ENCODE measurements at regions not wholly inside any gene's neighbourhood (a gene's known extent, or its start where the extent isn't known, plus 50 kb on each side); places are given as distances from the start of the nearest gene placed in this dataset.

DNA sequence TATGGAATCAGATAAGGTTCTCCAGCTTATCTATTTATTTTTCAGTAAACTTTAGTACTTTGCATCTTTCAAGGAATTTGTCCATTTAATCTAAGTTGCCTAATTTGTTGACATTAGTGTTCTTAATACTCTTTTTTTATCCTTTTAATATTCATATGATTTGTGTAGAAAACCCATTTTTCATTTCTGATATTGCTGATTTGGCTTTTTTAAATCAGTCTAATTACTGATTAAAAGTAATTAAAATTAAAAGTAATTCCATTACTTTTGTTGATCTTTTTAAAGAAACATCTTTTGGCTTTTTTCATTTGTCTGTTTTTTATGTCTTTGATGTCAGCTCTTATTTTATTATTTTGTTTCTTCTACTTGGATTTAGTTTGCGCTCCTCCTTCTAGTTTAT lies 101.2 kb downstream of the CGGBP1 start:
- TF ChIP-seq, protein P1, sequence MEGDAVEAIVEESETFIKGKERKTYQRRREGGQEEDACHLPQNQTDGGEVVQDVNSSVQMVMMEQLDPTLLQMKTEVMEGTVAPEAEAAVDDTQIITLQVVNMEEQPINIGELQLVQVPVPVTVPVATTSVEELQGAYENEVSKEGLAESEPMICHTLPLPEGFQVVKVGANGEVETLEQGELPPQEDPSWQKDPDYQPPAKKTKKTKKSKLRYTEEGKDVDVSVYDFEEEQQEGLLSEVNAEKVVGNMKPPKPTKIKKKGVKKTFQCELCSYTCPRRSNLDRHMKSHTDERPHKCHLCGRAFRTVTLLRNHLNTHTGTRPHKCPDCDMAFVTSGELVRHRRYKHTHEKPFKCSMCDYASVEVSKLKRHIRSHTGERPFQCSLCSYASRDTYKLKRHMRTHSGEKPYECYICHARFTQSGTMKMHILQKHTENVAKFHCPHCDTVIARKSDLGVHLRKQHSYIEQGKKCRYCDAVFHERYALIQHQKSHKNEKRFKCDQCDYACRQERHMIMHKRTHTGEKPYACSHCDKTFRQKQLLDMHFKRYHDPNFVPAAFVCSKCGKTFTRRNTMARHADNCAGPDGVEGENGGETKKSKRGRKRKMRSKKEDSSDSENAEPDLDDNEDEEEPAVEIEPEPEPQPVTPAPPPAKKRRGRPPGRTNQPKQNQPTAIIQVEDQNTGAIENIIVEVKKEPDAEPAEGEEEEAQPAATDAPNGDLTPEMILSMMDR (tag by site-specific recombination; IDR thresholded peaks at IDR 0.05) = no peak
- TF ChIP-seq KLF9 (tag by site-specific recombination; IDR thresholded peaks at IDR 0.05; ENCODE audit: low read depth) = no peak
- no peak for TF ChIP-seq ZNF155 (tag by site-specific recombination; IDR thresholded peaks at IDR 0.05)
- TF ChIP-seq OVOL3 (tag by site-specific recombination; IDR thresholded peaks at IDR 0.05) = no peak
- TF ChIP-seq MEIS1 (CRISPR knock-in tag; IDR thresholded peaks at IDR 0.05; ENCODE audit: borderline replicate concordance) = no peak
- TF ChIP-seq ZNF416 (tag by site-specific recombination; IDR thresholded peaks at IDR 0.05) = no peak
- TF ChIP-seq ZNF76 (tag by site-specific recombination; IDR thresholded peaks at IDR 0.05; ENCODE audit: borderline replicate concordance, low read depth) = no peak
- TF ChIP-seq ZNF341 (tag by site-specific recombination; IDR thresholded peaks at IDR 0.05; ENCODE audit: low read depth) = no peak

Data from HEK293 (cell line).